Eye (tissue), 1 donor: ENCODE measurements at regions not wholly inside any gene's neighbourhood (a gene's known extent, or its start where the extent isn't known, plus 50 kb on each side); places are given as distances from the start of the nearest gene placed in this dataset.

Source experiments
- DNase-seq: peaks from one replicate; pipeline ENCODE4 v3.0.0-alpha.2; 2015

GRCh38 chr21:35142036-35142815 lies 93.1 kb upstream of the RUNX1 start:
- no peak for DNase-seq

- DNase-seq: no peak
Observed at GRCh38 chr21:35139382-35139715, 90.2 kb upstream of the RUNX1 start.

- no peak for DNase-seq
Observed at GRCh38 chr21:35138665-35139381, 89.7 kb upstream of the RUNX1 start.

- DNase-seq: no peak
Observed at GRCh38 chr21:35136586-35137219, 87.6 kb upstream of the RUNX1 start.

- DNase-seq: no peak
Observed at GRCh38 chr21:35136106-35136505, 87.0 kb upstream of the RUNX1 start.

GRCh38 chr21:35135481-35135880 lies 86.4 kb upstream of the RUNX1 start:
- DNase-seq: peak; percentile 60

- DNase-seq: no peak
Observed at GRCh38 chr21:35134309-35134708, 85.2 kb upstream of the RUNX1 start.

GRCh38 chr21:35128536-35128935 lies 79.4 kb upstream of the RUNX1 start:
- DNase-seq: no peak

- no peak for DNase-seq
Observed at GRCh38 chr21:35127851-35128250, 78.7 kb upstream of the RUNX1 start.

- DNase-seq: no peak
Observed at GRCh38 chr21:35127026-35127425, 77.9 kb upstream of the RUNX1 start.

GRCh38 chr21:35120631-35121180 lies 71.6 kb upstream of the RUNX1 start:
- no peak for DNase-seq

GRCh38 chr21:35119501-35120047 lies 70.5 kb upstream of the RUNX1 start:
- peak; percentile 24 for DNase-seq

- no peak for DNase-seq
Observed at GRCh38 chr21:35116777-35117176, 67.7 kb upstream of the RUNX1 start.

- DNase-seq: no peak
Observed at GRCh38 chr21:35113064-35113463, 64.0 kb upstream of the RUNX1 start.

- no peak for DNase-seq
Observed at GRCh38 chr21:35111321-35111930, 62.3 kb upstream of the RUNX1 start.

GRCh38 chr21:35108887-35109286 lies 59.8 kb upstream of the RUNX1 start:
- DNase-seq: no peak

GRCh38 chr21:35107520-35107919 lies 58.4 kb upstream of the RUNX1 start:
- DNase-seq: no peak

- DNase-seq: no peak
Observed at GRCh38 chr21:35106246-35106835, 57.2 kb upstream of the RUNX1 start.

GRCh38 chr21:35102488-35103371 lies 53.6 kb upstream of the RUNX1 start:
- DNase-seq: no peak

GRCh38 chr21:35100349-35100811 lies 51.3 kb upstream of the RUNX1 start:
- DNase-seq: no peak

GRCh38 chr21:35099310-35099709 lies 50.2 kb upstream of the RUNX1 start:
- no peak for DNase-seq
